Neural cell (in vitro differentiated cells): ENCODE measurements at regions not wholly inside any gene's neighbourhood (a gene's known extent, or its start where the extent isn't known, plus 50 kb on each side); places are given as distances from the start of the nearest gene placed in this dataset.

Experiments
- H2AFZ ChIP-seq: fragments of 200-600, 300-800 bp; sonication (generic), shearing (Covaris generic); 2 replicates; pipeline ENCODE4 v1.6.0; 2014; ENCODE audit warnings: low read depth, mild to moderate bottlenecking, antibody characterized with exemption, low read length, moderate library complexity
- H3F3A ChIP-seq: fragments of 200-600 bp; shearing (Covaris generic); 2 replicates; pipeline ENCODE4 v1.6.1; 2016; ENCODE audit warnings: mild to moderate bottlenecking, moderate library complexity, mixed read lengths, antibody characterized with exemption, low read length; ENCODE audit not compliant: insufficient read depth, poor library complexity, severe bottlenecking
- H3K27ac ChIP-seq: fragments of 200-600, 300-800 bp; sonication (generic), shearing (Covaris generic); 2 replicates; pipeline ENCODE4 v1.5.1; 2014; ENCODE audit warnings: mild to moderate bottlenecking, low read length, moderate library complexity
- H3K27me3 ChIP-seq: fragments of 300-800, 200-600 bp; sonication (generic), shearing (Covaris generic); 2 replicates; pipeline ENCODE4 v1.6.0; 2014; ENCODE audit warnings: mild to moderate bottlenecking, low read depth, low read length, moderate library complexity; ENCODE audit not compliant: insufficient read depth
- H3K36me3 ChIP-seq: fragments of 300-800, 200-600 bp; sonication (generic), shearing (Covaris generic); 2 replicates; pipeline ENCODE4 v1.5.1; 2014; ENCODE audit warnings: mild to moderate bottlenecking, antibody characterized with exemption, low read length, moderate library complexity; ENCODE audit not compliant: insufficient read depth
- H3K4me2 ChIP-seq: fragments of 300-800, 200-600 bp; sonication (generic), shearing (Covaris generic); 2 replicates; pipeline ENCODE4 v1.6.0; 2014; ENCODE audit warnings: mild to moderate bottlenecking, low read length
- H3K4me3 ChIP-seq: fragments of 300-800, 200-600 bp; sonication (generic), shearing (Covaris generic); 2 replicates; pipeline ENCODE4 v1.5.1; 2014; ENCODE audit warnings: mild to moderate bottlenecking, low read length, moderate library complexity
- H3K79me2 ChIP-seq: fragments of 200-600 bp; shearing (Covaris generic); replicated peaks from 2 replicates; pipeline ENCODE4 v1.6.0; 2014; ENCODE audit warnings: mild to moderate bottlenecking, low read length, moderate library complexity; ENCODE audit not compliant: insufficient read depth
- H3K9ac ChIP-seq: fragments of 300-800, 200-600 bp; sonication (generic), shearing (Covaris generic); 2 replicates; pipeline ENCODE4 v1.6.1; 2016; ENCODE audit warnings: mild to moderate bottlenecking, low read length, mixed read lengths
- H3K9me2 ChIP-seq: fragments of 200-600 bp; shearing (Covaris generic); 2 replicates; pipeline ENCODE4 v1.6.1; 2016; ENCODE audit warnings: mild to moderate bottlenecking, low read length, mixed read lengths; ENCODE audit not compliant: insufficient read depth
- H3K9me3 ChIP-seq: fragments of 200-600, 300-800 bp; sonication (generic), shearing (Covaris generic); 2 replicates; pipeline ENCODE4 v1.6.1; 2016; ENCODE audit warnings: mild to moderate bottlenecking, mixed run types, low read length, moderate library complexity, mixed read lengths
- H4K20me1 ChIP-seq: fragments of 200-600 bp; shearing (Covaris generic); 2 replicates; pipeline ENCODE4 v1.6.1; 2016; ENCODE audit warnings: mild to moderate bottlenecking, mixed run types; ENCODE audit not compliant: insufficient read depth
- CTCF ChIP-seq: fragments of 450-650 bp; IDR thresholded peaks from 2 replicates; pipeline ENCODE4 v1.5.1; 2014; ENCODE audit warnings: antibody characterized with exemption, mild to moderate bottlenecking, moderate library complexity; ENCODE audit not compliant: poor library complexity, severe bottlenecking
- EP300 ChIP-seq: fragments of 450-650 bp; conservative IDR thresholded peaks from 2 replicates; pipeline ENCODE4 v1.6.1; 2014; ENCODE audit warnings: antibody characterized with exemption, mild to moderate bottlenecking, moderate library complexity; ENCODE audit not compliant: poor library complexity, severe bottlenecking
- EZH2 ChIP-seq: fragments of 200-600, 300-800 bp; shearing (Covaris generic), sonication (generic); IDR thresholded peaks from 2 replicates; pipeline ENCODE4 v1.6.1; 2014; ENCODE audit warnings: antibody characterized with exemption, low read length, borderline replicate concordance, mild to moderate bottlenecking; ENCODE audit not compliant: insufficient read depth, poor library complexity, severe bottlenecking
- MXI1 ChIP-seq: fragments of 450-650 bp; conservative IDR thresholded peaks from 2 replicates; pipeline ENCODE4 v1.6.1; 2014; ENCODE audit warnings: antibody characterized with exemption, mild to moderate bottlenecking; ENCODE audit not compliant: poor library complexity, severe bottlenecking
- POLR2AphosphoS5 ChIP-seq: IDR thresholded peaks from 2 replicates; pipeline ENCODE4 v1.6.1; 2012
- RAD21 ChIP-seq: fragments of 450-650 bp; conservative IDR thresholded peaks from 2 replicates; pipeline ENCODE4 v1.6.1; 2014; ENCODE audit warnings: antibody characterized with exemption, mild to moderate bottlenecking, moderate library complexity
- REST ChIP-seq: IDR thresholded peaks from 2 replicates; pipeline ENCODE4 v1.6.1; 2012; ENCODE audit warnings: borderline replicate concordance
- SMC3 ChIP-seq: fragments of 450-650 bp; conservative IDR thresholded peaks from 2 replicates; pipeline ENCODE4 v1.6.1; 2014; ENCODE audit warnings: antibody characterized with exemption, mild to moderate bottlenecking, moderate library complexity; ENCODE audit not compliant: poor library complexity
- TAF1 ChIP-seq: IDR thresholded peaks from 2 replicates; pipeline ENCODE4 v1.6.1; 2012; ENCODE audit warnings: low read depth

- H3K9me2 ChIP-seq, result no peaks in the 10 kb centered on the region
- H3F3A ChIP-seq, result no peaks in the 10 kb centered on the region
- H3K36me3 ChIP-seq, result no peaks in the 10 kb centered on the region
- no peak for TF ChIP-seq RAD21
- TF ChIP-seq REST, result no peak
- no peak for TF ChIP-seq MXI1
- no peak for TF ChIP-seq SMC3
- no peak for TF ChIP-seq CTCF
- no peak for TF ChIP-seq EZH2
- TF ChIP-seq EP300, result no peak
- TF ChIP-seq POLR2AphosphoS5, result no peak
- no peak for TF ChIP-seq TAF1
- no peak overlapping the region for H3K4me3 ChIP-seq
- peaks cover 2% of the 10 kb centered on the region for H3K79me2 ChIP-seq
- no peak overlapping the region for H3K9ac ChIP-seq
- no peaks in the 10 kb centered on the region for H3K27me3 ChIP-seq
- no peak overlapping the region for H2AFZ ChIP-seq
- no peaks in the 10 kb centered on the region for H3K9me3 ChIP-seq
- H4K20me1 ChIP-seq, result no peaks in the 10 kb centered on the region
- no peak overlapping the region for H3K4me2 ChIP-seq
- H3K27ac ChIP-seq, result no peak overlapping the region
These were observed 349.0 kb downstream of the PRL start for GRCh38 chr6:21947731-21948386.

GRCh38 chr6:21949211-21949801 is 347.5 kb downstream of the PRL start:
- Histone ChIP-seq H3K9me3 (no peaks in the 10 kb centered on the region), H3F3A (no peaks in the 10 kb centered on the region), H2AFZ (no peak overlapping the region), H3K4me3 (no peak overlapping the region), H3K27me3 (no peaks in the 10 kb centered on the region), H3K9me2 (no peaks in the 10 kb centered on the region), H3K4me2 (no peak overlapping the region), H3K9ac (no peak overlapping the region), H4K20me1 (no peaks in the 10 kb centered on the region), H3K36me3 (no peaks in the 10 kb centered on the region), H3K79me2 (peaks cover 2% of the 10 kb centered on the region), H3K27ac (peak overlapping the region; percentile 6)
- TF ChIP-seq EZH2, result no peak
- no peak for TF ChIP-seq POLR2AphosphoS5
- TF ChIP-seq MXI1, result no peak
- no peak for TF ChIP-seq RAD21
- no peak for TF ChIP-seq TAF1
- peak; percentile 21 for TF ChIP-seq EP300
- no peak for TF ChIP-seq SMC3
